HL-60 (cell line): ENCODE measurements at regions not wholly inside any gene's neighbourhood (a gene's known extent, or its start where the extent isn't known, plus 50 kb on each side); places are given as distances from the start of the nearest gene placed in this dataset.

Experiments
- DNase-seq, 2 experiments: peaks; one replicate each; pipeline ENCODE4 v3.0.0-alpha.2; 2010 to 2020; ENCODE audit warnings: low read depth in 1 of 2, low spot score in 1 of 2
- H3K27ac ChIP-seq: fragments of 250-450 bp; sonication (Bioruptor Pico); replicated peaks from 2 replicates; pipeline ENCODE4 v1.5.1; 2020; ENCODE audit warnings: mild to moderate bottlenecking, moderate library complexity
- H3K27me3 ChIP-seq: fragments of 250-450 bp; sonication (Bioruptor Pico); 2 replicates; pipeline ENCODE4 v1.5.1; 2021; ENCODE audit warnings: mild to moderate bottlenecking, moderate library complexity; ENCODE audit not compliant: insufficient read depth, poor library complexity, severe bottlenecking
- H3K4me3 ChIP-seq: replicated peaks from 2 replicates; pipeline ENCODE4 v1.5.1; 2011; ENCODE audit warnings: mild to moderate bottlenecking, control low read depth, low read length; ENCODE audit not compliant: insufficient read depth
- GABPA ChIP-seq: IDR thresholded peaks from 2 replicates; pipeline ENCODE4 v1.6.1; 2012; ENCODE audit warnings: low read depth
- POLR2AphosphoS5 ChIP-seq: IDR thresholded peaks from 2 replicates; pipeline ENCODE4 v1.6.1; 2012; ENCODE audit warnings: low read depth
- SPI1 ChIP-seq: IDR thresholded peaks from 2 replicates; pipeline ENCODE4 v1.6.1; 2012; ENCODE audit warnings: low read depth, mild to moderate bottlenecking, borderline replicate concordance
- TF ChIP-seq, protein P1 (sequence below): IDR thresholded peaks from 2 replicates; pipeline ENCODE4 v1.6.1; 2012; ENCODE audit warnings: low read depth; ENCODE audit not compliant: insufficient replicate concordance
- TF ChIP-seq, protein P2 (sequence below): IDR thresholded peaks from one replicate; pipeline ENCODE4 v1.5.1; 2011; ENCODE audit warnings: low read length, control low read depth, inconsistent platforms; ENCODE audit not compliant: insufficient read depth

- DNase-seq = no peak
- Histone ChIP-seq H3K4me3 (no peak overlapping the region), H3K27ac (no peak overlapping the region), H3K27me3 (no peaks in the 10 kb centered on the region)
- TF ChIP-seq, protein P1, sequence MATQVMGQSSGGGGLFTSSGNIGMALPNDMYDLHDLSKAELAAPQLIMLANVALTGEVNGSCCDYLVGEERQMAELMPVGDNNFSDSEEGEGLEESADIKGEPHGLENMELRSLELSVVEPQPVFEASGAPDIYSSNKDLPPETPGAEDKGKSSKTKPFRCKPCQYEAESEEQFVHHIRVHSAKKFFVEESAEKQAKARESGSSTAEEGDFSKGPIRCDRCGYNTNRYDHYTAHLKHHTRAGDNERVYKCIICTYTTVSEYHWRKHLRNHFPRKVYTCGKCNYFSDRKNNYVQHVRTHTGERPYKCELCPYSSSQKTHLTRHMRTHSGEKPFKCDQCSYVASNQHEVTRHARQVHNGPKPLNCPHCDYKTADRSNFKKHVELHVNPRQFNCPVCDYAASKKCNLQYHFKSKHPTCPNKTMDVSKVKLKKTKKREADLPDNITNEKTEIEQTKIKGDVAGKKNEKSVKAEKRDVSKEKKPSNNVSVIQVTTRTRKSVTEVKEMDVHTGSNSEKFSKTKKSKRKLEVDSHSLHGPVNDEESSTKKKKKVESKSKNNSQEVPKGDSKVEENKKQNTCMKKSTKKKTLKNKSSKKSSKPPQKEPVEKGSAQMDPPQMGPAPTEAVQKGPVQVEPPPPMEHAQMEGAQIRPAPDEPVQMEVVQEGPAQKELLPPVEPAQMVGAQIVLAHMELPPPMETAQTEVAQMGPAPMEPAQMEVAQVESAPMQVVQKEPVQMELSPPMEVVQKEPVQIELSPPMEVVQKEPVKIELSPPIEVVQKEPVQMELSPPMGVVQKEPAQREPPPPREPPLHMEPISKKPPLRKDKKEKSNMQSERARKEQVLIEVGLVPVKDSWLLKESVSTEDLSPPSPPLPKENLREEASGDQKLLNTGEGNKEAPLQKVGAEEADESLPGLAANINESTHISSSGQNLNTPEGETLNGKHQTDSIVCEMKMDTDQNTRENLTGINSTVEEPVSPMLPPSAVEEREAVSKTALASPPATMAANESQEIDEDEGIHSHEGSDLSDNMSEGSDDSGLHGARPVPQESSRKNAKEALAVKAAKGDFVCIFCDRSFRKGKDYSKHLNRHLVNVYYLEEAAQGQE = no peak
- TF ChIP-seq, protein P2, sequence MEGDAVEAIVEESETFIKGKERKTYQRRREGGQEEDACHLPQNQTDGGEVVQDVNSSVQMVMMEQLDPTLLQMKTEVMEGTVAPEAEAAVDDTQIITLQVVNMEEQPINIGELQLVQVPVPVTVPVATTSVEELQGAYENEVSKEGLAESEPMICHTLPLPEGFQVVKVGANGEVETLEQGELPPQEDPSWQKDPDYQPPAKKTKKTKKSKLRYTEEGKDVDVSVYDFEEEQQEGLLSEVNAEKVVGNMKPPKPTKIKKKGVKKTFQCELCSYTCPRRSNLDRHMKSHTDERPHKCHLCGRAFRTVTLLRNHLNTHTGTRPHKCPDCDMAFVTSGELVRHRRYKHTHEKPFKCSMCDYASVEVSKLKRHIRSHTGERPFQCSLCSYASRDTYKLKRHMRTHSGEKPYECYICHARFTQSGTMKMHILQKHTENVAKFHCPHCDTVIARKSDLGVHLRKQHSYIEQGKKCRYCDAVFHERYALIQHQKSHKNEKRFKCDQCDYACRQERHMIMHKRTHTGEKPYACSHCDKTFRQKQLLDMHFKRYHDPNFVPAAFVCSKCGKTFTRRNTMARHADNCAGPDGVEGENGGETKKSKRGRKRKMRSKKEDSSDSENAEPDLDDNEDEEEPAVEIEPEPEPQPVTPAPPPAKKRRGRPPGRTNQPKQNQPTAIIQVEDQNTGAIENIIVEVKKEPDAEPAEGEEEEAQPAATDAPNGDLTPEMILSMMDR = no peak
- TF ChIP-seq GABPA = no peak
- no peak for TF ChIP-seq SPI1
- TF ChIP-seq POLR2AphosphoS5 = no peak
These were observed 1491.4 kb downstream of the LRRC4C start for GRCh38 chr11:39968071-39968470.

- Histone ChIP-seq H3K27ac (no peak overlapping the region), H3K27me3 (no peaks in the 10 kb centered on the region), H3K4me3 (no peak overlapping the region)
- DNase-seq = no peak
- TF ChIP-seq, protein P2 = no peak
- TF ChIP-seq POLR2AphosphoS5 = no peak
- TF ChIP-seq, protein P1 = no peak
- TF ChIP-seq GABPA = no peak
- no peak for TF ChIP-seq SPI1
These were observed 1493.8 kb downstream of the LRRC4C start for GRCh38 chr11:39965701-39966100.

DNA sequence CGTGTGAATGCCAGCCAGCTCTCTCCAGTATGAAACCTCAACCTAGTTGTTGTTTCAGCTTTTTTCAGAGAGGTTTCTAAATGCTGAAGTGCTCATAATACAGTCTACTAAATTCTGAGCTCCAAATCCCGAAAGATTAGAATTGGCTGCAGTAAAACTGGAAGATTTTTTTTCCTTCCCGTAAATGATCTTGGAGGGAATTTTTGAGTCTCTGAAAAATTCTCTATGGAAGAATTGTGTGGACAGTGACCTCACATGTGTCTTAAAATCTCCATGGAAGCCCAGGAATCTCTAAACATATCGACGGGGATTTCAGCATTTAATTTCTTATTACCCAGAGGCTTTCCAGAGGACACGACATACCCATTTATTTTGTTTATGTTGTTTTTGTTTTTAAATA is 1499.2 kb downstream of the LRRC4C start:
- TF ChIP-seq, protein P2 = no peak
- no peak for TF ChIP-seq GABPA
- no peak for TF ChIP-seq POLR2AphosphoS5
- TF ChIP-seq, protein P1 = no peak
- no peak for TF ChIP-seq SPI1
- no peak for DNase-seq
- H3K27me3 ChIP-seq = no peaks in the 10 kb centered on the region
- H3K27ac ChIP-seq = no peak overlapping the region
- H3K4me3 ChIP-seq = no peak overlapping the region
